Heart right ventricle (tissue), 16 donors: ENCODE measurements at regions not wholly inside any gene's neighbourhood (a gene's known extent, or its start where the extent isn't known, plus 50 kb on each side); places are given as distances from the start of the nearest gene placed in this dataset.

Source experiments
- ATAC-seq, 8 donors: fragments of 200-7000 bp; cut with Tn5 transposase; one replicate each; pipeline ENCODE4 v1.9.1; 2020; ENCODE audit warnings: mild to moderate bottlenecking in 8 of 8, moderate library complexity in 8 of 8, moderate number of reproducible peaks in 1 of 8
- DNase-seq, 2 donors: peaks; one replicate each; pipeline ENCODE4 v3.0.0-alpha.2; 2020
- H3K27ac ChIP-seq, 10 donors: fragments of 200-600 bp; sonication (generic) in 2 of 10; one replicate each; pipeline versions ENCODE4 v1.5.0 to v1.8.0; 2020 to 2022; ENCODE audit warnings: mild to moderate bottlenecking in 3 of 10
- H3K27me3 ChIP-seq, 7 donors: fragments of 200-600 bp; one replicate each; pipeline ENCODE4 v1.8.0; 2021 to 2022; ENCODE audit warnings: mild to moderate bottlenecking in 2 of 7
- H3K36me3 ChIP-seq, 9 donors: fragments of 200-600 bp; sonication (generic) in 1 of 9; one replicate each; pipeline versions ENCODE4 v1.5.0 to v1.8.0; 2020 to 2022; ENCODE audit warnings: mild to moderate bottlenecking in 2 of 9
- H3K4me1 ChIP-seq, 9 donors: fragments of 200-600 bp; sonication (generic) in 1 of 9; one replicate each; pipeline versions ENCODE4 v1.5.0 to v1.8.0; 2020 to 2022; ENCODE audit warnings: mild to moderate bottlenecking in 4 of 9
- H3K4me3 ChIP-seq, 10 donors: fragments of 200-600 bp; sonication (generic) in 2 of 10; one replicate each; pipeline versions ENCODE4 v1.5.0 to v1.8.0; 2020 to 2022; ENCODE audit warnings: mild to moderate bottlenecking in 7 of 10, moderate library complexity in 2 of 10
- H3K9me3 ChIP-seq, 11 donors: fragments of 200-600 bp in 10 of 11; sonication (generic) in 2 of 11; one replicate each; pipeline versions ENCODE4 v1.5.0 to v1.8.0; 2013 to 2022; ENCODE audit warnings: mild to moderate bottlenecking in 2 of 11, control low read depth in 1 of 11, moderate library complexity in 1 of 11
- WGBS, 2 donors: extraction: QIAGEN DNeasy Blood & Tissue Kit; methylation state at CpG; one replicate each; pipeline ENCODE4 v1.1.7; 2013; ENCODE audit warnings: inconsistent platforms in 1 of 2; 5-methylcytosine and 5-hydroxymethylcytosine counted together
- intact Hi-C, 10 donors: fragments of 100-400 bp; cut with DNase I; formaldehyde crosslinking; loops; one replicate each; pipeline versions ENCODE4 v1.11.1 to v1.14.2; 2022
- TF ChIP-seq, protein P1 (sequence below), 9 donors: fragments of 200-600 bp; sonication (generic) in 2 of 9; IDR thresholded peaks; one replicate each; pipeline versions ENCODE4 v1.5.0 to v1.8.0; 2021 to 2022; ENCODE audit warnings: antibody characterized with exemption in 9 of 9, mild to moderate bottlenecking in 5 of 9, moderate library complexity in 1 of 9
- donor health status: Arrhythmogenic right ventricular cardiomyopathy.
- donor health status: ischemic (EF 13 %, LVEDD 7.1; RV severe dilation, severe dysfunction).
- donor health status: healthy with polysubstance abuse.
- donor health status: DM: no; HTN: yes; CAD: no.
- donor health status: DM: no; HTN: no; CAD: no.
- donor health status: ischemic (EF 25% LVEDD 6.9; RV normal size, moderate dysfunction).
- donor health status: ischemic (EF 25% LVEDD 5.7; RV mildly dilated, moderate dysfunction).
- donor health status: healthy.
- donor health status: DM: yes; HTN: yes; CAD: no.
- donor health status: Ischemic cardiomyopathy.
- donor health status: ischemic (EF 35%, LVEDD 5.7; RV mildly dilated, moderate dysfunction).
- donor health status: nonischemic (EF 11% LVEDD 7.7; RV severe dilation, severe dysfunction).
- donor health status: DM: yes; HTN: yes; CAD: no.
- donor health status: PGD.
- donor health status: ischemic (EF 29% LVEDD 5.4; RV normal size, mild dysfunction).
- donor health status: nonischemic (EF 23%, LVEDD 6.1; RV moderate dilation, normal function).

GRCh38 chr2:191598296-191598695, 79.6 kb upstream of the NABP1 start:
- H3K36me3 ChIP-seq = no peaks in the 10 kb centered on the region
- no peak for ATAC-seq
- H3K4me1 ChIP-seq = no peaks in the 10 kb centered on the region
- no peak overlapping the region for H3K27ac ChIP-seq
- no peak overlapping the region for H3K4me3 ChIP-seq
- intact Hi-C loops = no loop called here
- H3K27me3 ChIP-seq = peaks cover 4 to 42% (median 12%) of the 10 kb centered on the region in 7 donors
- no peak for DNase-seq
- H3K9me3 ChIP-seq = no peaks in the 10 kb centered on the region
- TF ChIP-seq, protein P1, sequence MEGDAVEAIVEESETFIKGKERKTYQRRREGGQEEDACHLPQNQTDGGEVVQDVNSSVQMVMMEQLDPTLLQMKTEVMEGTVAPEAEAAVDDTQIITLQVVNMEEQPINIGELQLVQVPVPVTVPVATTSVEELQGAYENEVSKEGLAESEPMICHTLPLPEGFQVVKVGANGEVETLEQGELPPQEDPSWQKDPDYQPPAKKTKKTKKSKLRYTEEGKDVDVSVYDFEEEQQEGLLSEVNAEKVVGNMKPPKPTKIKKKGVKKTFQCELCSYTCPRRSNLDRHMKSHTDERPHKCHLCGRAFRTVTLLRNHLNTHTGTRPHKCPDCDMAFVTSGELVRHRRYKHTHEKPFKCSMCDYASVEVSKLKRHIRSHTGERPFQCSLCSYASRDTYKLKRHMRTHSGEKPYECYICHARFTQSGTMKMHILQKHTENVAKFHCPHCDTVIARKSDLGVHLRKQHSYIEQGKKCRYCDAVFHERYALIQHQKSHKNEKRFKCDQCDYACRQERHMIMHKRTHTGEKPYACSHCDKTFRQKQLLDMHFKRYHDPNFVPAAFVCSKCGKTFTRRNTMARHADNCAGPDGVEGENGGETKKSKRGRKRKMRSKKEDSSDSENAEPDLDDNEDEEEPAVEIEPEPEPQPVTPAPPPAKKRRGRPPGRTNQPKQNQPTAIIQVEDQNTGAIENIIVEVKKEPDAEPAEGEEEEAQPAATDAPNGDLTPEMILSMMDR (IDR thresholded peaks at IDR 0.05) = no peak

DNA sequence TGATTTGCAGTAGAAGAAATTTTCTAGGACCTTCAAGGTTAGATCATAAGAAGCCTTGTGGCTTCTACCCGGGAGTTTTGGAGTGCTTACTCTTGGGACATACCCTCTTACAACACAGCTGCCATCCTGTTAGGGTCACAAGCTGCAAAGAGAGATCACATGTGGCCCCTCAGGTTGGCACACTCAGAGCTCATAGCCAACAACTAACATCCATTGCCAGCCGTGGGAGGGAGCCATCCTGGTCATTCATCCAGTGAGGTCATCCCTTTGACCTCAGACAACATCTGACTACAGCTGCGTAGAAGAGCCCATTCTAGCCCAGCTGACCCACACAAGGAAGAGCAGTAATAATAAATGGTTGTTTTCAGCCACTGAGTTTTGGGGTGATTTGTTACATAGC, 76.9 kb upstream of the NABP1 start:
- H3K27me3 ChIP-seq = peaks cover 4 to 42% (median 11%) of the 10 kb centered on the region in 7 donors
- H3K27ac ChIP-seq = no peak overlapping the region
- no peaks in the 10 kb centered on the region for H3K36me3 ChIP-seq
- ATAC-seq = no peak
- H3K4me3 ChIP-seq = no peak overlapping the region
- no peaks in the 10 kb centered on the region for H3K9me3 ChIP-seq
- H3K4me1 ChIP-seq = no peaks in the 10 kb centered on the region
- intact Hi-C loops = no loop called here
- no peak for DNase-seq
- TF ChIP-seq, protein P1 (IDR thresholded peaks at IDR 0.05) = no peak
- WGBS, 2 donors = 73 to 74% methylated on average over 3 of the region's 3 CpGs

GRCh38 chr2:191604154-191604553, 73.8 kb upstream of the NABP1 start:
- H3K36me3 ChIP-seq = no peaks in the 10 kb centered on the region
- H3K27ac ChIP-seq = no peak overlapping the region
- peaks cover 0 to 29% (median 0%) of the 10 kb centered on the region in 7 donors for H3K27me3 ChIP-seq
- no peak for ATAC-seq
- no peak for DNase-seq
- H3K9me3 ChIP-seq = no peaks in the 10 kb centered on the region
- 88 to 89% methylated on average over 4 of the region's 4 CpGs for WGBS, 2 donors
- intact Hi-C loops = no loop called here
- TF ChIP-seq, protein P1 (IDR thresholded peaks at IDR 0.05) = no peak
- no peaks in the 10 kb centered on the region for H3K4me1 ChIP-seq
- H3K4me3 ChIP-seq = no peak overlapping the region

- intact Hi-C loops = no loop called here
- Histone ChIP-seq H3K27ac (no peak overlapping the region), H3K27me3 (peaks cover 0 to 6% (median 0%) of the 10 kb centered on the region in 7 donors), H3K36me3 (no peaks in the 10 kb centered on the region), H3K9me3 (no peaks in the 10 kb centered on the region), H3K4me1 (peaks cover 0 to 8% (median 0%) of the 10 kb centered on the region in 9 donors), H3K4me3 (no peak overlapping the region)
- 83 to 91% methylated on average over 1 of the region's 1 CpG for WGBS, 2 donors
- DNase-seq (no peak), ATAC-seq (no peak)
- TF ChIP-seq, protein P1 (IDR thresholded peaks at IDR 0.05) = no peak
Observed at GRCh38 chr2:191607096-191607495, 70.8 kb upstream of the NABP1 start.

DNA sequence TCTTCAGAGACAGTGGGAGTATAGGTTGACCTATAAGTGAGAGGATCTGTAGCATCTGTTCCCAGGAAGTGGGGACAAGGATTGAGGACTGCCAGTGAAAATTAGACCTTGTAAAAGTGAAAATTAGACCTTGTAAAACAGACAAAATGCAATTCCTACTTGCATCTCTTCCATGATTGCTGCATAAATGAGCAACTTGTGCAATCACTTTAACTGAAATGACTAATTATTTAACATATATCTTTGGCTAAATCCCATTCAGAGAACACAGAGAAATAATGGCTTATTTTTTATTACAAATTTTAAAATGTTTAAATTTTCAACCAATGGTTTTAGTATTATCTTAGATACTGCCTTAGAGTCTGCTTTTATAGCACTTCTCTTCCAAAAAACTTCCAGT, 67.2 kb upstream of the NABP1 start:
- Histone ChIP-seq H3K27me3 (peaks cover 0 to 5% (median 0%) of the 10 kb centered on the region in 7 donors), H3K4me1 (peaks cover 0 to 9% (median 0%) of the 10 kb centered on the region in 9 donors), H3K9me3 (no peaks in the 10 kb centered on the region), H3K4me3 (no peak overlapping the region), H3K36me3 (no peaks in the 10 kb centered on the region), H3K27ac (no peak overlapping the region)
- DNase-seq (no peak), ATAC-seq (no peak)
- intact Hi-C loops = no loop called here
- TF ChIP-seq, protein P1 (IDR thresholded peaks at IDR 0.05) = no peak
